Aorta (tissue), 5 donors: ENCODE measurements at regions not wholly inside any gene's neighbourhood (a gene's known extent, or its start where the extent isn't known, plus 50 kb on each side); places are given as distances from the start of the nearest gene placed in this dataset.

Experiments used
- ATAC-seq: fragments of 200-7000 bp; cut with Tn5 transposase; one replicate; pipeline ENCODE4 v1.9.1; 2022; ENCODE audit warnings: moderate library complexity; ENCODE audit not compliant: low FRiP score
- DNase-seq, 2 donors: peaks; one replicate each; pipeline ENCODE4 v3.0.0-alpha.2; 2020
- H3K27ac ChIP-seq, 2 donors: one replicate each; pipeline ENCODE4 v1.5.1; 2013; ENCODE audit warnings: low read length in 2 of 2, mild to moderate bottlenecking in 2 of 2, moderate library complexity in 2 of 2, control low read depth in 1 of 2, inconsistent platforms in 1 of 2, low read depth in 1 of 2
- H3K27me3 ChIP-seq, 2 donors: one replicate each; pipeline ENCODE4 v1.6.1; 2013; ENCODE audit warnings: control low read depth in 1 of 2, low read length in 1 of 2, mild to moderate bottlenecking in 1 of 2, moderate library complexity in 1 of 2; ENCODE audit not compliant: insufficient read depth in 2 of 2, control insufficient read depth in 1 of 2
- H3K36me3 ChIP-seq, 2 donors: one replicate each; pipeline ENCODE4 v1.6.1; 2013; ENCODE audit warnings: control low read depth in 1 of 2, low read length in 1 of 2, mild to moderate bottlenecking in 1 of 2; ENCODE audit not compliant: insufficient read depth in 2 of 2, control insufficient read depth in 1 of 2
- H3K4me1 ChIP-seq, 2 donors: one replicate each; pipeline ENCODE4 v1.6.1; 2013; ENCODE audit warnings: low read length in 2 of 2, control low read depth in 1 of 2, mild to moderate bottlenecking in 1 of 2, moderate library complexity in 1 of 2; ENCODE audit not compliant: insufficient read depth in 2 of 2, control insufficient read depth in 1 of 2
- H3K4me3 ChIP-seq, 2 donors: one replicate each; pipeline ENCODE4 v1.5.1; 2013; ENCODE audit warnings: low read length in 2 of 2, control low read depth in 1 of 2, mild to moderate bottlenecking in 1 of 2
- H3K9me3 ChIP-seq: one replicate; pipeline ENCODE4 v1.6.1; 2013; ENCODE audit warnings: mild to moderate bottlenecking, low read length; ENCODE audit not compliant: control insufficient read depth
- WGBS, 2 donors: extraction: QIAGEN DNeasy Blood & Tissue Kit; methylation state at CpG; one replicate each; pipeline ENCODE4 v1.1.7; 2013; 5-methylcytosine and 5-hydroxymethylcytosine counted together
- intact Hi-C, 2 donors: fragments of 100-400 bp; cut with DNase I; formaldehyde crosslinking; loops; one replicate each; pipeline versions ENCODE4 v1.14.2 to v1.15.0; 2022
- donor health status: healthy with polysubstance abuse.
- donor health status: Bipolar disorder and iron deficiency.
- donor health status: DM: no; HTN: no; CAD: no.
- donor health status: DM: no; HTN: no; CAD: no.
- donor health status: DM: yes; HTN: yes; CAD: no.

- 84 to 85% methylated on average over 5 of the region's 5 CpGs for WGBS, 2 donors
- Histone ChIP-seq H3K4me1 (no peaks in the 10 kb centered on the region), H3K9me3 (no peaks in the 10 kb centered on the region), H3K27me3 (no peaks in the 10 kb centered on the region), H3K4me3 (no peak overlapping the region), H3K36me3 (no peaks in the 10 kb centered on the region), H3K27ac (no peak overlapping the region)
- ATAC-seq (no peak), DNase-seq (no peak)
- intact Hi-C loops = no loop called here
These were observed 92.7 kb downstream of the PDCL3 start for GRCh38 chr2:100655446-100655845.

GRCh38 chr2:100655936-100656534, 93.2 kb downstream of the PDCL3 start:
- Histone ChIP-seq H3K4me3 (no peak overlapping the region), H3K9me3 (no peaks in the 10 kb centered on the region), H3K36me3 (no peaks in the 10 kb centered on the region), H3K27ac (no peak overlapping the region), H3K27me3 (no peaks in the 10 kb centered on the region), H3K4me1 (no peaks in the 10 kb centered on the region)
- no peak for ATAC-seq
- 91% methylated on average over 5 of the region's 5 CpGs for WGBS, 2 donors
- no peak for DNase-seq
- intact Hi-C loops = no loop called here

- H3K9me3 ChIP-seq = no peaks in the 10 kb centered on the region
- WGBS, 2 donors = 82 to 83% methylated on average over 4 of the region's 4 CpGs
- H3K4me1 ChIP-seq = no peaks in the 10 kb centered on the region
- no peak overlapping the region for H3K4me3 ChIP-seq
- DNase-seq (no peak), ATAC-seq (no peak)
- no peak overlapping the region for H3K27ac ChIP-seq
- H3K36me3 ChIP-seq = no peaks in the 10 kb centered on the region
- H3K27me3 ChIP-seq = no peaks in the 10 kb centered on the region
- intact Hi-C loops = no loop called here
These were observed 95.2 kb downstream of the PDCL3 start for GRCh38 chr2:100658017-100658416.

- intact Hi-C loops = no loop called here
- H3K27me3 ChIP-seq = no peaks in the 10 kb centered on the region
- DNase-seq (no peak), ATAC-seq (no peak)
- H3K4me3 ChIP-seq = no peak overlapping the region
- H3K36me3 ChIP-seq = no peaks in the 10 kb centered on the region
- H3K9me3 ChIP-seq = no peaks in the 10 kb centered on the region
- 78 to 82% methylated on average over 12 of the region's 12 CpGs for WGBS, 2 donors
- no peak overlapping the region for H3K27ac ChIP-seq
- H3K4me1 ChIP-seq = no peaks in the 10 kb centered on the region
These were observed 98.2 kb downstream of the PDCL3 start for GRCh38 chr2:100660851-100661584.

- H3K27ac ChIP-seq = no peak overlapping the region
- no peaks in the 10 kb centered on the region for H3K27me3 ChIP-seq
- no peak for DNase-seq
- H3K4me1 ChIP-seq = no peaks in the 10 kb centered on the region
- H3K36me3 ChIP-seq = no peaks in the 10 kb centered on the region
- H3K9me3 ChIP-seq = no peaks in the 10 kb centered on the region
- no peak overlapping the region for H3K4me3 ChIP-seq
- intact Hi-C loops = no loop called here
- no peak for ATAC-seq
- 95 to 97% methylated on average over 7 of the region's 7 CpGs for WGBS, 2 donors
These were observed 100.1 kb downstream of the PDCL3 start for GRCh38 chr2:100662866-100663265.

GRCh38 chr2:100664021-100664755, 101.4 kb downstream of the PDCL3 start:
- Histone ChIP-seq H3K9me3 (no peaks in the 10 kb centered on the region), H3K27me3 (no peaks in the 10 kb centered on the region), H3K36me3 (no peaks in the 10 kb centered on the region), H3K4me3 (no peak overlapping the region), H3K4me1 (no peaks in the 10 kb centered on the region), H3K27ac (no peak overlapping the region)
- ATAC-seq (no peak), DNase-seq (no peak)
- 91 to 94% methylated on average over 23 of the region's 23 CpGs for WGBS, 2 donors
- intact Hi-C loops = no loop called here

GRCh38 chr2:100664756-100665101, 101.9 kb downstream of the PDCL3 start:
- Histone ChIP-seq H3K9me3 (no peaks in the 10 kb centered on the region), H3K27me3 (no peaks in the 10 kb centered on the region), H3K4me3 (no peak overlapping the region), H3K4me1 (no peaks in the 10 kb centered on the region), H3K27ac (no peak overlapping the region), H3K36me3 (no peaks in the 10 kb centered on the region)
- 48 to 57% methylated on average over 2 of the region's 2 CpGs for WGBS, 2 donors
- DNase-seq = no peak
- intact Hi-C loops = no loop called here
- ATAC-seq = no peak

- Histone ChIP-seq H3K4me1 (no peaks in the 10 kb centered on the region), H3K9me3 (no peaks in the 10 kb centered on the region), H3K4me3 (no peak overlapping the region), H3K27ac (no peak overlapping the region), H3K27me3 (no peaks in the 10 kb centered on the region), H3K36me3 (no peaks in the 10 kb centered on the region)
- intact Hi-C loops = no loop called here
- ATAC-seq (no peak), DNase-seq (no peak)
- WGBS, 2 donors = 65 to 67% methylated on average over 4 of the region's 4 CpGs
These were observed 104.2 kb downstream of the PDCL3 start for GRCh38 chr2:100666996-100667395.

- no peak for ATAC-seq
- Histone ChIP-seq H3K4me1 (no peaks in the 10 kb centered on the region), H3K27me3 (no peaks in the 10 kb centered on the region), H3K27ac (no peak overlapping the region), H3K9me3 (no peaks in the 10 kb centered on the region), H3K36me3 (no peaks in the 10 kb centered on the region), H3K4me3 (no peak overlapping the region)
- intact Hi-C loops = no loop called here
- 90 to 92% methylated on average over 7 of the region's 7 CpGs for WGBS, 2 donors
- DNase-seq = no peak
These were observed 105.0 kb downstream of the PDCL3 start for GRCh38 chr2:100667801-100668200.
